SK-N-MC (cell line): ENCODE measurements at regions not wholly inside any gene's neighbourhood (a gene's known extent, or its start where the extent isn't known, plus 50 kb on each side); places are given as distances from the start of the nearest gene placed in this dataset.

Experiments
- EZH2 ChIP-seq: fragments of 200-600 bp; sonication (generic); IDR thresholded peaks from one replicate; pipeline ENCODE4 v1.6.1; 2017; ENCODE audit warnings: antibody characterized with exemption
- POLR2AphosphoS5 ChIP-seq: IDR thresholded peaks from 2 replicates; pipeline ENCODE4 v1.6.1; 2012; ENCODE audit warnings: mild to moderate bottlenecking, low read depth, low read length, borderline replicate concordance

- TF ChIP-seq EZH2 (no peak), POLR2AphosphoS5 (no peak)
These were observed 1022.9 kb upstream of the NRXN1 start for GRCh38 chr2:52054824-52055223.
